HFFc6 (cell line): ENCODE measurements at regions not wholly inside any gene's neighbourhood (a gene's known extent, or its start where the extent isn't known, plus 50 kb on each side); places are given as distances from the start of the nearest gene placed in this dataset.

Source experiments
- DNase-seq: peaks from one replicate; pipeline ENCODE4 v3.0.0-alpha.2; 2018
- H3K27ac Mint-ChIP-seq: 2 replicates; pipeline ENCODE4 v1.8.0; 2020; ENCODE audit warnings: mild to moderate bottlenecking, mixed read lengths
- H3K27me3 Mint-ChIP-seq: 2 replicates; pipeline ENCODE4 v1.8.0; 2021; ENCODE audit warnings: mild to moderate bottlenecking, moderate library complexity, mixed read lengths; ENCODE audit not compliant: insufficient read depth
- H3K36me3 Mint-ChIP-seq: 2 replicates; pipeline ENCODE4 v1.8.0; 2021; ENCODE audit warnings: low read depth, mixed read lengths
- H3K4me1 Mint-ChIP-seq: 2 replicates; pipeline ENCODE4 v1.8.0; 2020; ENCODE audit warnings: low read depth, mixed read lengths
- H3K4me3 Mint-ChIP-seq: 2 replicates; pipeline ENCODE4 v1.8.0; 2020; ENCODE audit warnings: mild to moderate bottlenecking, moderate library complexity, mixed read lengths
- H3K9me3 Mint-ChIP-seq: 2 replicates; pipeline ENCODE4 v1.8.0; 2020; ENCODE audit warnings: mild to moderate bottlenecking, mixed read lengths
- CTCF ChIP-seq: fragments of 200-600 bp; sonication (generic); IDR thresholded peaks from 2 replicates; pipeline ENCODE4 v1.5.0; 2021; ENCODE audit warnings: antibody characterized with exemption, mild to moderate bottlenecking

- peak; percentile 34 for DNase-seq
- no peaks in the 10 kb centered on the region; the same call in 1 of the 2 replicates for H3K9me3 Mint-ChIP-seq
- H3K4me1 Mint-ChIP-seq = peaks cover 16% of the 10 kb centered on the region
- no peaks in the 10 kb centered on the region for H3K36me3 Mint-ChIP-seq
- peak; percentile 29; the same call in 1 of the 2 replicates for TF ChIP-seq CTCF
- peaks cover 1% of the 10 kb centered on the region; the same call in 1 of the 2 replicates for H3K27me3 Mint-ChIP-seq
- peak overlapping the region; percentile 74 for H3K27ac Mint-ChIP-seq
- peak overlapping the region; percentile 72 for H3K4me3 Mint-ChIP-seq
Measured at GRCh38 chr15:25947323-25948314, 84.5 kb upstream of the ATP10A start.

DNA sequence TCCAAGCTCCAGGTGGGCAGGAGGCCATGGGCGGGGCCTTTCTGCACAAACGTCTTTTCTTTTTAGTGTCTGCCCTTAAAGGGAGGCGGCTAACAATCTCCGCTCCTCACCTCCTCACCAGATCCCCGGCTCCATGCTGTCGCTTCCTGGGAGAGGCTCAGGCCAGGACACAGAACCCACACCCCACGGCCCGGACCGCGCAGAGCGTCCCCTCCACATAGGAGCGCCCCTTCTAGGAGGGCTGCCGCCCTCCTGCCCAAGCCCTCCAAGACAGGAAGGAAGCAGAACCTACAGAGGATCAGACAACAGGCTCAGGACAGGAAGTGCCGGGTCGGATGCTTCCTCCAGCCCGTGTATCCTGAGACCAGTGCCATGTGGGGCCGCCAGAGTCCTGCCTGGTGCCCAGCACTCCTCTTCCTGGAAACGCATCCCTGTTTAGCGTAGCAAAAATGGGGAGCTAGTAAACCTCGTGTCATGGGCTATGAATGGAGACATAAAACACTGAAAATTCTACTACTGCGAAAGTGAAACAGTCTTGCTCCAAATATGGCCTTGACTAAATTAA, 83.2 kb upstream of the ATP10A start:
- Mint-ChIP-seq H3K4me1 (peaks cover 16% of the 10 kb centered on the region), H3K9me3 (no peaks in the 10 kb centered on the region; the same call in 1 of the 2 replicates), H3K4me3 (no peak overlapping the region), H3K27ac (no peak overlapping the region), H3K36me3 (no peaks in the 10 kb centered on the region), H3K27me3 (peaks cover 1% of the 10 kb centered on the region; the same call in 1 of the 2 replicates)
- no peak for DNase-seq
- TF ChIP-seq CTCF = no peak

- Mint-ChIP-seq H3K27me3 (peaks cover 1% of the 10 kb centered on the region; the same call in 1 of the 2 replicates), H3K36me3 (no peaks in the 10 kb centered on the region), H3K4me1 (peaks cover 16% of the 10 kb centered on the region), H3K9me3 (no peaks in the 10 kb centered on the region; the same call in 1 of the 2 replicates), H3K4me3 (no peak overlapping the region), H3K27ac (no peak overlapping the region)
- TF ChIP-seq CTCF = peak; percentile 40
- DNase-seq = no peak
Measured at GRCh38 chr15:25944386-25944785, 81.3 kb upstream of the ATP10A start.

DNA sequence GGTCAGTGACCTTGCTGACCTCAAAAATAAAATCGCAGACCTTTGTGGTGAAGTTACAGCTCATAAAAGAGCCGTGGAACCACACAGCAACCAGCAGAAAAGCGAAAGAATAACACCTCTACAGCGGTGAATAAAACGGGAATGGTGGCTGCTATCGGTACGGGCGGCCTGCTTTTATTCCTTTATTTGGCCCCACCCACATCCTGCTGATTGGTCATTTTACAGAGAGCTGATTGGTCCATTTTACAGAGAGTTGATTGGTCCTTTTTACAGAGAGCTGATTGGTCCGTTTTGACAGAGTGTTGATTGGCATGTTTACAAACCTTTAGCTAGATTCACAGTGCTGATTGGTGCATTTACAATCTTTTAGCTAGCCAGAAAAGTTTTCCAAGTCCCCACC, 80.7 kb upstream of the ATP10A start:
- H3K27ac Mint-ChIP-seq = no peak overlapping the region
- no peak for TF ChIP-seq CTCF
- no peaks in the 10 kb centered on the region for H3K36me3 Mint-ChIP-seq
- peaks cover 1% of the 10 kb centered on the region; the same call in 1 of the 2 replicates for H3K27me3 Mint-ChIP-seq
- H3K4me1 Mint-ChIP-seq = peaks cover 16% of the 10 kb centered on the region
- DNase-seq = no peak
- H3K9me3 Mint-ChIP-seq = no peaks in the 10 kb centered on the region; the same call in 1 of the 2 replicates
- H3K4me3 Mint-ChIP-seq = no peak overlapping the region

DNA sequence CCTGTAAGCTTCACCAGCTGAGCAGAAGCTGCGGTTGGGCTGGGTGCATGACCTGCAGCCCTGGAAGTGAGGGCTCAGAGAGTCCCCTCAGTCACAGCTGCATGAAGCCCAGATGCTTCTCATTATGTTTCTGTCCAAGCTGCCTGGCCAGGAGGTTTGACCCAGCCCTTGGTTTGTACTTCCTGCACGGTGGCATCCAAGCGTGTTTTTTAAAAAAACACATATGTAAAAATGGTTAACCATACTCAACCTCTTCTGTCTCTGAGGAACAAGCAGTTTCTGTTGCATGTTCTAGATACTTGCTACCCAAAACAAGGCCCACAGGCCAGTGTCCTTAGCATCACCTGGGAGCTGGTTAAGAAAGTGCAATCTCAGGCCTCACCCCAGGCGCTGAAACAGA, 76.0 kb upstream of the ATP10A start:
- no peaks in the 10 kb centered on the region for H3K36me3 Mint-ChIP-seq
- no peak overlapping the region for H3K4me3 Mint-ChIP-seq
- no peak for TF ChIP-seq CTCF
- peaks cover 38% of the 10 kb centered on the region for H3K4me1 Mint-ChIP-seq
- no peak for DNase-seq
- H3K9me3 Mint-ChIP-seq = no peaks in the 10 kb centered on the region
- peaks cover 1% of the 10 kb centered on the region for H3K27me3 Mint-ChIP-seq
- no peak overlapping the region for H3K27ac Mint-ChIP-seq
